ENCODE measurements at regions not wholly inside any gene's neighbourhood (a gene's known extent, or its start where the extent isn't known, plus 50 kb on each side); places are given as distances from the start of the nearest gene placed in this dataset.

DNA sequence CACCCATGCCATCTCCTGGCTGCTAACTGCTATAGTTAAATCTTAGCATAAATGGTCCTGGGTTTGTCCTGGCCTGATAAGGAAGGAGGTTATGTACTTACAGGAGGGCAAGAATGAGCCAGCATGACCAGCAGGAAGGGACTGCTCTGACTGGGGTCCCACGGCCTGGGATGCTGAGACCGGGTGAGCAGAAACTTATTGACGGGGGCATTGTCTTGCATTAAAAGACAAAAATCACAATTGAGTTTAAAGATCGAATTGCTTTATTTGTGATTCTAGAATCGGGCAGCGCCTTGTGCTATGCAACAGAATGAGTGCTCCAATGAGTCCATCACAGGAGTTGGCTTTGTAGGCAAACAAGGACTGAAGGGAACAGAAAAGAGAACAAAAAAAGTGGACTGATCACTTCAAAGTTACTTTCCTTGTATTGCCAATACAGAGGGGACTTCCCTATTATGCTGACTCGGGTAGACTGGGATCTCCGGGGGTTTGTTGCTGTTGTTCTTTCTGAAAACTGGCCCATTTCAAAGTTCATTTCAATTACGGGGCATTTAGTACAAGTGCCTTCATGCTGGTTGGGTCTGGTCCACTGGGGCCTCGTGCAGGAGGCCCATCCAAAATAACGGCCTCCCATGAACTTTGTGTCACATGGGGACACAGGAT is 87.1 kb upstream of the SLC66A3 start:
- TF ChIP-seq, protein P1, sequence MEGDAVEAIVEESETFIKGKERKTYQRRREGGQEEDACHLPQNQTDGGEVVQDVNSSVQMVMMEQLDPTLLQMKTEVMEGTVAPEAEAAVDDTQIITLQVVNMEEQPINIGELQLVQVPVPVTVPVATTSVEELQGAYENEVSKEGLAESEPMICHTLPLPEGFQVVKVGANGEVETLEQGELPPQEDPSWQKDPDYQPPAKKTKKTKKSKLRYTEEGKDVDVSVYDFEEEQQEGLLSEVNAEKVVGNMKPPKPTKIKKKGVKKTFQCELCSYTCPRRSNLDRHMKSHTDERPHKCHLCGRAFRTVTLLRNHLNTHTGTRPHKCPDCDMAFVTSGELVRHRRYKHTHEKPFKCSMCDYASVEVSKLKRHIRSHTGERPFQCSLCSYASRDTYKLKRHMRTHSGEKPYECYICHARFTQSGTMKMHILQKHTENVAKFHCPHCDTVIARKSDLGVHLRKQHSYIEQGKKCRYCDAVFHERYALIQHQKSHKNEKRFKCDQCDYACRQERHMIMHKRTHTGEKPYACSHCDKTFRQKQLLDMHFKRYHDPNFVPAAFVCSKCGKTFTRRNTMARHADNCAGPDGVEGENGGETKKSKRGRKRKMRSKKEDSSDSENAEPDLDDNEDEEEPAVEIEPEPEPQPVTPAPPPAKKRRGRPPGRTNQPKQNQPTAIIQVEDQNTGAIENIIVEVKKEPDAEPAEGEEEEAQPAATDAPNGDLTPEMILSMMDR (IDR thresholded peaks at IDR 0.05) = no peak
- no peak overlapping the region for H3K27ac ChIP-seq
- peak; percentile 17 for DNase-seq (ENCODE audit: low spot score)
- H3K4me3 ChIP-seq = no peak overlapping the region

DNA sequence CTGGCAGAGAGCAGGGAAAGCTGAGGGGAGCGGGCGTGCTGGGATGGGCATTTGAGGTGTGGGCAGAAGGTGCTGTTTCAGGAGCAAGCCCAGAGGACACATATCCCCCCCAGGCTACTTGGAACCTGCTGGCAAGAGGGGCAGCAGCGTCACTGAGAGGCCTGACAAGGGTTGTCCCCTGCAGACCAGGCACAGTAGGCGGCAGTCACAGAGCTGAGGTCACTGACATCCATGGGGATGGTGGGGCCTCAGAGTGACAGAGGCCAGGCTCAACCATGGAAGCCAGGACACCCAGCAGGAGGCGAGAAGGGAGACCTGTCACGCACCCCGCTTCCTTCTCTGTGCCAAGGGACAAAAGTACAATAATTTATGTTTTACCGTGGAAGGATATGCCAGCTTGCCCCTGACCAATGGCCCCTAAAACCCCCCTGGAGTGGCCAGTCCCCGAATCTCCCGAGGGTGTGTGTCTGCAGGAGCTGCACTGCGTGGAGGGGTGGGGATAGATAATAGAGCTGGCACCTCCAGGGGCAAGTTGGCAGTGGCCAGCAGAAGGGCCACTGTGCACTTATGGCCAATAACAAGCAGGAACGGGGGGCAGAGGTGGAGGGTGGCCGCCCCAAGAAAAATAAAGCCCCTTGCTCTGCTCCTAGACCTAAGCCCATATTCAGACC is 86.3 kb upstream of the SLC66A3 start:
- H3K4me3 ChIP-seq = no peak overlapping the region
- TF ChIP-seq, protein P1 (IDR thresholded peaks at IDR 0.05) = no peak
- peak; percentile 29 for DNase-seq (ENCODE audit: low spot score)

DNA sequence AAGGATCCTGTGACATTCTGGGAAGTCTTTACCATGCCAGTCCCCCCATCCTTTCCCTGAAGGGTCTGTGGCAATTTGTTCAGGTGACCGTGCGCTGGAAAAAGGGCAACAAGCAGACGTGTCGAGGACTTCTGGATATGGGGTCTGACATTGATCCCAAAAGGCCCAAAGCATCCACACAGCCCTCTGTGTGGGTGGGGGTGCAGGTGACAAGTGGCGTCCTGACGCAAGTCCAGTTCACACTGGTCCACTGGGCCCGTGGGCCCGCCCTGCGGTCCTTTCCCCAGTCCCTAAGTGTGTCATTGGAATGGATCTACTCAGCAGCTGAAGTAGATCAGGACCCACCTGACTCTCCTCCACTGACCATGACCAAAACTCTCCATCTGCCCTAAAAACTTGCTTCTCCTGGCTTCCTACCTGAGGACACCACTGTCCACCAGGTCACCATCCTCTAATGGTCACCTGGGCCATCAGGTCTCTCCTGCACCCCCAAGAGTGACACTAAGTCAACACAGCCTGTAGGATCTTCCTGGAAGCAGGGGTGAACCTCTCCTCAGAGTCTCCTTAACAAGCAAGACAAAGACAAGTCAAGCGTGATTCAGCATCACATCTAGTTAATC is 85.6 kb upstream of the SLC66A3 start:
- DNase-seq (ENCODE audit: low spot score) = peak; percentile 55
- TF ChIP-seq, protein P1 (IDR thresholded peaks at IDR 0.05) = no peak
- Histone ChIP-seq H3K4me3 (no peak overlapping the region), H3K27ac (no peak overlapping the region)

More for the DNA sequence above, 86.3 kb upstream of the SLC66A3 start:
- no peak overlapping the region for H3K27ac ChIP-seq

DNA sequence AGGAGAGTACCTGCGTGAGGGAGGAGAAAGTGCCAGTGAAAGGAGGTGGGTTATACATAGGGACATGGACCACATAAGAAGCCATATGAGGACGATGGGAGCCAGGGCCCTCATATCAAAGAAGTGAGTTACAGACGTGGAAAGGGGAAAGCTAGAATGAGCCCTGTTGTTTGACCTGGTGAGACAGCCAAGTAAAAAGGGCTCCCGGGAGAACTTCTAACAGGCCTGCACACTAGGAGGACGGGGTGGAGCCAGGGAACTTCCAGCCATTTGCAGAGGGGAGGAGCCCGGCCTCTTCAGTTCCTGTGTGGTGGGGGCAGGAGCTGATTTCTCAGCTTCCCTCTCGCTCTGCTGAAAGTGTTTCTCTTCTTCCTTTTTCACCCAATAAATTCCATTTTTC is 84.1 kb upstream of the SLC66A3 start:
- Histone ChIP-seq H3K4me3 (no peak overlapping the region), H3K27ac (no peak overlapping the region)
- TF ChIP-seq, protein P1 (IDR thresholded peaks at IDR 0.05) = no peak
- DNase-seq (ENCODE audit: low spot score) = peak; percentile 45

DNA sequence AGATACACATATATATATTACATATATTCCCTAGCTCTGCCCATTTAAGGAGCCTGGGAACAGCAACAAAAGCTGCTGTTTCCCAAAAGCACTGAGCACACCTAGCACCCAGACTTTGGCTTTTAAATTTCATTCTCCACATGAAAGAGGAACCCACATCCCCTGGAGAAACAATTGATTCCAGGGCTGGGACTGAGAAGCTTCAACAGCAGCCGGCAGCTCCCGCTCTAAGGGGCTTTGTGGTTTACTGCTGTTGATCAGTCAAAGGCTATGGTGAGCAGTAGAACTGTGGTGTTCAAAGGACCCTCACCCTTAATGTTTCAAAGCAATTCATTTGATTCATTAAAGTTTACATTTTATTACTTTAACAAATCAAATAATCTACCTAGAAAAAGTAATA is 83.3 kb upstream of the SLC66A3 start:
- Histone ChIP-seq H3K4me3 (no peak overlapping the region), H3K27ac (no peak overlapping the region)
- DNase-seq (ENCODE audit: low spot score) = no peak
- TF ChIP-seq, protein P1 (IDR thresholded peaks at IDR 0.05) = no peak

DNA sequence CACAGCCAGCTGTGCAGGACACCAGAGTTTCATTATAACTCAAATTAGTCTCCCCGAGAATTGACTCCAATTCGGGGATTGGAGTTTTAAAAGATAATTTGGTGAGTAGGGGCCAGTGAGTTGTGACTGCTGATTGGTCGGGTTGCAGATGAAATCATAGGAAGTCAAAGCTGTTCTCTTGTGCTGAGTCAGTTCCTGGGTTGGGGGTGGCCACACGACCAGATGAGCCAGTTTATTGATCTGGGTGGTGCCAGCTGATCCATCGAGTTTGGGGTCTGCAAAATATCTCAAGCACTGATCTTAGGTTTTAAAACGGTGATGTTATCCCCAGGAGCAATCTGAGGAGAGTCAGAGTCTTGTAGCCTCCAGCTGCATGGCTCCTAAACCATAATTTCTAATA is 82.7 kb upstream of the SLC66A3 start:
- TF ChIP-seq, protein P1 (IDR thresholded peaks at IDR 0.05) = no peak
- Histone ChIP-seq H3K27ac (no peak overlapping the region), H3K4me3 (no peak overlapping the region)
- peak; percentile 24 for DNase-seq (ENCODE audit: low spot score)
